GM19023 (cell line): ENCODE measurements at regions not wholly inside any gene's neighbourhood (a gene's known extent, or its start where the extent isn't known, plus 50 kb on each side); places are given as distances from the start of the nearest gene placed in this dataset.

Experiments
- ATAC-seq: cut with Tn5 transposase; IDR thresholded peaks from one replicate; pipeline ENCODE4 v1.9.1; 2021; ENCODE audit warnings: mild to moderate bottlenecking, moderate library complexity; ENCODE audit not compliant: unreplicated experiment

DNA sequence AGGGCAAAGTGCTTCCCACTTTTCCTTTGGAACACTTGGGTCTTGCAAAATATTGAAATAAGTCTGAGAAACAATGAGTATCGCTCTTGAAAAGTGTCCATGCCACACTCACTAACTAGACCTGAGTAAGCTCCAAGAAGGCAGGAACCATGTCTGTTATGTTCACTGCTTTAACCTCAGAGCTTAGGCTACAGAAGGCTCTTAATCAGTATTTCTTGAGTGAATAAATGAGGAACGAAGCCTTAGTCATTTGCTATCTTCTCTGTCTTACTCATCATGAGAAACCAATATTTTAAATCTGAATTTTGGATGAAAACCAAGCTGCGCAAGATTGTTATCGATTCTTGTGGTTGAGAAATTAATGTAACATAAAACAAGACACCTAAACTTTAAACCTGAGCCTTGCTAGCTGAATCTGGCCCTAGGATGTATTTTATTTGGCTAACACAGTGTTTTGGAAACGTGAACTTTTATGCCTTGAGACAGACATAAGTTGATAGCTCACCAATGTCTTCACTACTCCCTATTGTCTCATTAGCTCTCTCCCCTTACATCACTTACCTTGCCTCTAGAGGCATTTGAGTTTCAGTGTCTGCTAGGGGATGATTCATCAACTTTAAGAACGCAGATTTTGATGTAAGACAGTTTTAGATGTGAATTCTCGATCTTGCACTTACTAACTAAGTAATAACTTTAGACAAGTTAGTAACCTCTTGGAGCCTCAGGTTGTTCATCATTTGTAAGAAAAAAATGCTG lies 392.8 kb upstream of the MEIS1 start:
- no peak for ATAC-seq

DNA sequence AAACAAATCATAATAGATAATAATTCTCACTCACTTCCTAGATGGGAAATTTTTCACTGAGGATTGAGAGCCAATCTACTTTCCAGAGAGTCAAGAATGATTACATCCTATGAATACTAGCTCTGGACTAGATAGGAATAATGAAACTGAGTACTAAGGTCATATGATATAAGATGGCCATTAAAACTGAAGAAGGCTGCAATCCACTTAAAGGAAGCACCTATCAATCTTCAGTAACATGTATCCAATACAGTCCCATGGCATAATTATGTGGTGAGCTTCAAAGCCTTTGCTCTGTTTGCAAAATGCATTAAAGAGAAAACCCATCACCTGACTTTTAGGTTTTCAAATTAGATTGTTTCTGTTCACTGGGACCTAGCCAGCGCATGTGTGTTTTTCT lies 398.0 kb upstream of the MEIS1 start:
- ATAC-seq, result no peak

DNA sequence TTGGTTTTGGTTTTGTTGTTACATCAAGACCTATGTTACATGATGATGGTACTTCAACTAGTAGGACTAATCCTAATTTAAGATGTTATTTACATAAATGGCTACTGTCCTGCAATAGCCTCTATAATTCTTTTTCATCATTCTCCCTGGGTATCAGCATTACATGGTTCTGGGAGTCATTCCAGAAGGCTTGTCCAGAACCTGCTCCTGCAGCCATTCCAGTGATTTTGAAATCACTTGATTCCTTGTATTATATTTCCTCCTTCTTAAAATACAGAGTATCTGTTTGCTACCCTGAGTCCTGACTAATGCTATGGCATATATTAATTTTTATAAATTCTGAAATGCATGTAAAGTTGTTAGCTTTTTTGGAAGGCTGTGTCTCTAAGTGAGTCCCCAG lies 400.5 kb upstream of the MEIS1 start:
- no peak for ATAC-seq

DNA sequence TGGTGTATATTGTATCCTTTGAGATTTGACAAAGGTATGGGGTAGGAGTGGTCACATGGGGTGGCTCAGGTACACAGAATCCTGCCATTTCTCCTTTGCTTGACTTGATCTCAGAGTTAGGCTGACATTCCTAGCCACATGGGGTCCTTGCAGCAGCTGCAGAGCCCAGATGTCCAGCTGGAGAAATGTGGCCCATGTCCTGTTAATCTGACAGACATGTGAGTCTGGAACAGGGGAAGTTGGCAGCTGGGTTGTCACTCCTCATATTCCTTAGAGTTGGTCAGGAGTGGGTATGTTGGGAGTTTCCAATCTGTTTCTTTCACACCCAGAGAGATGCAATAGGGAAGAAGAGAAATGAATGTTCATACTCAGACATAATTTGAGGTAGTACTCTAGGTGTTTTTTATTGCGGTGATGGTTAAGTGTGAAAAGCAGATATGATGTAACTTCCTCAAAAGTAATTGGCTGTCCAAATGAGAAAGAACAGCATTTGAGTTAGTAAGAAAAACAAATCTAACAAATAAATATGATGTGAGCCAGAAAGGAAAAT lies 402.6 kb upstream of the MEIS1 start:
- ATAC-seq, result no peak

DNA sequence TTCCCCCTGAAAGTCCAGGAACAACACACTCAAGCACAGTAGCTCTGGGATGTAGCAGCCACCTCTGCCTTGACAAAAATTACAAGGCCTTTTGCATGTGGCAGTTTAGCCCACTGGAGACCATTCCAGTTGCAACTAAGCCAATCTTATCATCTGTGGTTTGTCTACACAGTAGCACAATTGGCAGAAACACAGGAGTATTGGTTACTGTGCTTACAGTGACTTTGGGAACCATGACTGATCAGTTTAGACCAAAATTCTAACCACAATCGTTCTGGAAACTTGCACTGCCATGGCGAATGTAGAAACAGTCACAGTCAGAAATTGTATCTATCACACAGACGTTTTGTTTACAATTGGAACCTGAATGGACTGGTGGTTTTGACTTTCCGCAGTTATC lies 403.7 kb upstream of the MEIS1 start:
- no peak for ATAC-seq

DNA sequence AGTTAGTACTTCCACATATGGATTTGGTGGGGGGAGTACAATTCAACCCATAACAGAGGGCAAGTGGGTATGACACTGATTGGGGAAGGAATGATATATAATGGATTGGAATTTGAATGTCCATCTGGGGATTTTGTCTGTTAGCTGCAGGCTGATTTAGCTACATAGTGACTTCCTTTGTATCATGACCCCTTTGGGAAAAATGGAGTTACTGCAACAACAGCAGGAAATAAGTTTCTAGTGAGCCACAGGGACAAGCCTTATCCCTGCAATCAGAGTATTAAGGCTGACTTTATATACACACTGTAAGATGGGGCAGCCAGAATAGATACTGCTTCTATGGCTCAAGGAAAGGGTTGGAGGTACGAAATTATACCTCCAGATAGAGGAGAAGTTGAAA lies 404.4 kb upstream of the MEIS1 start:
- no peak for ATAC-seq

DNA sequence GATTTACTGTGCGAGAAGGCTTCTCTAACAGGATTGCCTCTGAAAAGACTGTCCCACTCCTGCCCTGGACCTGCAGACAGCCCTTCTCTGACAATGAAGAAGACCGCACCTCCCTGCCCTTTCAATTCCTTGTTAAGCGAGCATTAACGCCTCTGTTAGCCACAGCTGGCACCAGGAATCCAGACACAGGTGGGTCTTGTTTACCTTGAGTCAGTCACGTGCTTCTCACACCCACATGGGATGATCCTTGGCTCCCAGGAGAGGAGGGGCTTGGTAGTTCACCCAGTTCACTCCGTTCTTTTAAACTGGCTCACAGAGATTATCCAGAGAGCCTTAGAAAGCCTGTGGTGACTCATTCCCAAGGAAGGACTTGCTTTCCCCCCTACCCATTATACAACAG lies 410.5 kb upstream of the MEIS1 start:
- ATAC-seq, result no peak

DNA sequence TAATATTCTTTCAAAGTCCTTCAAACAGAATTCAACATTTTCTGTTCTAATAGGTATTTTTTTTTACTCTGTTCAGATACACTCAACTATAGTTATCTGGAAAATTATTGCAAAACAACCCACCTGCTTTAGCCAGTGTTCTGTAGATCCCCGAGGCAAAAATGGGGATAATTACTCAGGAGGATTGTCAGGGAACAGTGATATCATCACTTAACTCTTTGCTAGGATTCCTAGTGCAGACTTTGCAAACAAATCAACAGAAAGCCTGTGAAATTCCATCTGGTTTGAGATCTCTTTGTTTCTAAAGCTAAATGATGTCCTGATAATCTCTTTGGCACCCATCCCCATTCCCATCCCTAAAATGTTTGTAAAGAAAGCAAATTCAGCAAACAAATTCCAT lies 413.6 kb upstream of the MEIS1 start:
- ATAC-seq, result no peak

DNA sequence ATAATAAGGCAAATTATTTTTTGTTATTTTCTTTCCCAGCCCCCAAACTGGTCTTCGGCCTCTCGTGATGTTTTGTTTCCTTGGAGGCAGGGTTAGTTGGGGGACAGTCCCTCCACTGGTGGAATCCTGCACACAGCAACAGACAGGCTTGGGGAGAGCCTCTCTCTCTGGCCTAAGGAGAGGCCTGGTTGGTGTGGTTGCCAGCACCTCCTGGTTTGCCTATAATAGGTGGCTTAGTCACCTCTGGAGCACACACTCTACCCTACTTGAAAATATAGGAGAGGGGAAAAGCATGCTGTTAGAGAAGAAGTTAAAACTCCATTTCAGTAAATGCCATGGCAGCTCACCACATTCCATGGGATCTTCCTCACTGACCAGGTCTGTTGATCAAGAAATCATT lies 417.2 kb upstream of the MEIS1 start:
- no peak for ATAC-seq

DNA sequence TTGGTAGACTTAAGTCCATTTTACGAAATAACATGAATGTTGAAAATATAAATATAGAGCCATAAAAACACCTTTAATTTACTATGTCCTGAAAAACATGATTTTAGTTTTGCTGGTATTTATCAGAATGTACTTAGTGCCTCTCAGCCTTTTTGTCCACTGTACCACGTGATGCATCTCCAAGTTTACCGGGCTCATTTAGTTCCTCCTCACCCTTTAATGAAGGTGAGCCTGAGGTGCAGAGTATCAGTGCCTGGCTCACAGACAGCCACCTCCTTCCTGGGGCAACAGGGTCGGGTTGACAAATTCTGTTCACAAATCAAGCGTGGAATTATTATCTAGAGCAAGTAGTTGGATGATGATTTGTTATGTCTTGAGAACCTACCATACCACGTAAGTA lies 420.5 kb upstream of the MEIS1 start:
- no peak for ATAC-seq

DNA sequence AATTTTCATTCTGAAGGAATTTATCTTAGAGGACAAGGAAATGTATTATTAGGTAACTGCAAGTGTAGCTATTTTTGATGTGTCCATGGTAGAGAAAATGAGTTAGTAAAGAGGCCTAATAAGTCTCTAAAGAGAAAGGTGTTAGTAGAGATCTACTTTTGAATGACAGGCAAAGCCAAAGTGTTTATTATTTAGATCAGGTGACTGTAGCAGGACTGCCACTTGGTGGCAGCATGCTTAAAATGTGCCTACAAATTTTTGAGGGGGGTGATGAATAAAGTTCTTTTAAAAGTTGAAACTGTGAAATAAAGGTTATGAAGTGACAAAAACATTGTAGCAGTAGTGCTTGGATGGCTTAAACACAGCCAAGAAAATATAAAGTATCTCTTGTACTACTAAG lies 421.5 kb upstream of the MEIS1 start:
- no peak for ATAC-seq

DNA sequence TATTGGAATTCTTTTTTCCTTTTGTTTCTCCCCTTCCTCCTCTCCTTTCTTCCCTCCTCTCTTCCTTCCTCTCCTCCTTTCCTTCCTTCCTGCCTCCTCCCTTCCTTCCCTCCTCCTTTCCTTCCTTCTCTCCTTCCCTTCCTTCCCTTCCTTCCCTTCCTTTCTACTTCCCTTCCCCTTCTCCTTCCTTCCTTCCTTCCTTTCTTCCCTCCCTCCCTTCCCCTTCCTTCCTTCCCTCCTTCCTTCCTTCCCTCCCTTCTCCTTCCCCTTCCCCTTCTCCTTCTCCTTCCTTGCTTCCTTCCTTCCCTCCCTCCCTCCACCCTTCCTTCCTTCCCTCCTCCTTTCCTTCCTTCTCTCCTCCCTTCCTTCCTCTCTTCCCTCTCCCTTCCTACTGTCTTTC lies 431.0 kb upstream of the MEIS1 start:
- ATAC-seq, result no peak

DNA sequence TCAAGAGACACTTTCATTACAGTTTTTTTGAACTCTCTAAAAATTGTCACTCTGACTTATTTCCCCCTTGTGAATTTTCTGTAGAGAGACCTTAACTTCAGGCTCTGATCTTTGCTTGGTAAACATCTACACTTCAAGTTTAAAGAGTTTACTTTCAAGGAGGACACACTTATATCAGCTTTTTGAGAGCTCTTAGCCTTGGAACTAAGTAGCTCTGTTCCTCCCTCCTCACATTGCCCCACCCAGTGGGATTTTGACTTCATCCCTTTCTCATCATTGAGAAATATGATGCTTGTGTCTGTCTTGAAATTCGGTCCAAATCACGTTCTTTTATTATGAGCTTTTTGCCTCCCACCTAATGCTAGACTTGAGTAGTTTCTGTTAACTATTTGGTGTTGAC lies 433.4 kb upstream of the MEIS1 start:
- ATAC-seq, result no peak

DNA sequence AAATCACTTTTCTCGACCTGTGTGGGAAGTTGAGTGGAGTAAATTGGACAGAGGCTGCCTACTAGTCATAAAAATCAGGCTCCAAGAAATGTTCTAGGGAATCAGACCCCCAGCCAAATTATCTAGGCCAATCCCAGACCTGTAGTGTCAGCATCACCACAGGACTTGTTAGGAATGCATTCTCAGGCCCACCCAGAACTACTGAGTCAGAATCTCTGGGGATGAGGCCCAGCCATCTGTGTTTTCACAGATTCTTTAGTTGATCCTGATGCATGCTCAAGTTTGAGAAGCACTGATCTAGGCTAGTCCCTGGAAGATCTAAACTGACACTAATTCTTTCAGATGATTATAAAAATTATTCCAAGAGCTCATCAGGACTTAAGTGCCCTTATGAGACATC lies 434.0 kb upstream of the MEIS1 start:
- no peak for ATAC-seq

DNA sequence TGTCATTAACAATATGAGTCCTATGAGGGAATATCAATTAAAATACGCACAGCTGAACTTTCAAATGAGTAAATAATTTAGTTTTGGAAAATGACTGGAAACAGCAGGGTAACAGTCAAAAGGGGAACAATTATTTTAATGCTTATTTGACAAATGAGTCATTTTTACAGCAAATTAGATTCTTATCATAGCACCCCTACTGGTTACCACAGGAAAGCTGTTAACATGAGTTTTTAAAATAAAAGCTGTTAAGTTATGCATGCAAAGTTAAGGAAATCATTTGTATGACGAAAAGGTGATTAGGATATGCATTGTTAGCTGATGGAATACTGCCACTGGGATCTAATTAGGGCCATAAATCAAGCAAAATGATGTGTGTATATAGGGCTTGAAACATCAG lies 435.1 kb upstream of the MEIS1 start:
- no peak for ATAC-seq

DNA sequence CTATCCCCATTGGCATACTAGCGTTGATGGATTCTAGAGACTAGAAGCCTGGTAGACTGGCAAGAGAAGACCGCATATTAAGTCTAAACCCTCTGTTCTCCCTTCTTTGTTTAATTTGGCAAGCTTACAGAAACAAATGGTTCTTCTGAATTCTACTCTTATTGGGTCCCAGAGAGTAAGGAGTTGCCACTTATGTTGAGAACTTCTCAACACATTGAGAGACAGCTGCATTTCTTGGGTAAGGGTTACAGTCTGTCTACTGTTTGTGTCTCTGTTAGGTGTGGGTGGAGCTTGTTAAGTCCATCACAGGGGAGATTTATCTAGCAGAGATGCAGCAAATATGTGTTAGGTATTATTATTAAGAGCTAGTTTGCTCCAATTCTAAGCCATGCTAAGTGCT lies 435.8 kb upstream of the MEIS1 start:
- ATAC-seq, result no peak

DNA sequence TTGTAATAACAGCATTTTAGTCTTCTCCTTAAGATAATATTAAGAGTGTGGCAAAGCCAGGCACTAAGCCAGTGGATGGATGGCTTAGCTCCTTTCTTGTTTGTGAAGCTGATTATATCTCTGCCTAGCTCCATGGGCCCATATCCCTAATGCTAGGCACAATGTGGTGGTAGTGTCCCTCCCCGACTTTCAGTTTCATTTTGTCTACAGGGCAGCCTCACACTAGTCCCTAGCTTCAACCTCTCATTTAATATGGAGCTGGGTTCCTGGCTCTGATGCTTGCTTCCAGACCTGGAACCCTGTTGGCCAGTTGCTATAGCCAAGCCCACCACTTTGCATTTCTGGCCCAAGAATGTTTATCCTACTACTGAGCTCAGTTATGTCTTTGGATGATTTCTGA lies 437.0 kb upstream of the MEIS1 start:
- ATAC-seq, result no peak

DNA sequence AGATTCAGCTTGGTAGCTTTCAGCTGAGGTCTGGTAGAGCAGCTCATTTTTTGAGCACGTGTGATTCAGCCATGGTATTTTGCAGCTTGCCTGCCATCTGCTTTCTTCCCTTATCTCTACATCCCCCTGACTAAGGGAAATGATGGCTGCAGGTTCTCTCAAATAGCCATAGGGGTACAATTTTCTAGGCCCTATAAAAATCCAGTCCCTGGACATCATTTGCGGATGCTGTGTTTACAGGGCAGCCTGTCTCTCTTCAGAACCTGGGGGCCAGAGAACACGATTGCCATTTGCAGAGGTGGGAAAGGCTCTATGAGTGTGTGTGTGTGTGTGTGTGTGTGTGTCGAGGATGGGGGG lies 442.7 kb upstream of the MEIS1 start:
- no peak for ATAC-seq

DNA sequence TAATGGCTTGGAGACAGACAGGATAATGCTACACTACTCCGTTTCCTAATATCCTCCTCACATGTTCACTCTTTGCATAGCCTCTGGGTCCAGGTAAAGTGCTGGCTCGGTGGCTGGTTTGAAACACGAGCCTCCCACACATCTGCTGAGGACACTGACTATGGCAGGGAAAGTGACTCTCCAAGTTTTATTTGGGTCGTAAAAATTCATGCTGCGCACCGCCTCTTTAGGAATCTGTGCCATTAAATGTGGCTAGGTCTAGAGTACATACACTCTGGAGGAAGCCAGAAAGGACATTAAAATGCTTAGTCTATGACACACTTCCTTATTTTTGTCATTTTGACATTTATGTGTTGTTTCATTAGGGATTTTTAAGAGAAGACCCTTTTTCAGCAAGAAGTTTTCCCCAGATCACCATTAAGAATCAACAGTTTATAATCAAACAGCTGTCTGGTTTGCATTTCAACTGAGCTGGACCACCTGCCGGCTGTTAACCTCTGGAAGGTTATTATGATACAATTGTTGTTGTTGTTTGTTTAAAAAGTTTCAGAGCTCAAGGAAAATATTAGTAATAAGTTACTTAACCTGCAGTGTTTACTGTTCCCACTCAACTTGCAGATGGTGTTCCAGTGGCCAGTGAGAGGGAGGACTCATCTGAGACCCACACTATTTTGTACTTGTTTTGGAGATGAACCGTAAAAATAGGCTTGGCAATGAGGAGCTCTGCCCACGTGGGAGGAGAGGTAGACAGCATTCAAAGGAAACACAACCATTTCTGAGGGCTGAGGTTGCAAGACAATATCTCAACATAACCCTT lies 443.3 kb upstream of the MEIS1 start:
- no peak for ATAC-seq

DNA sequence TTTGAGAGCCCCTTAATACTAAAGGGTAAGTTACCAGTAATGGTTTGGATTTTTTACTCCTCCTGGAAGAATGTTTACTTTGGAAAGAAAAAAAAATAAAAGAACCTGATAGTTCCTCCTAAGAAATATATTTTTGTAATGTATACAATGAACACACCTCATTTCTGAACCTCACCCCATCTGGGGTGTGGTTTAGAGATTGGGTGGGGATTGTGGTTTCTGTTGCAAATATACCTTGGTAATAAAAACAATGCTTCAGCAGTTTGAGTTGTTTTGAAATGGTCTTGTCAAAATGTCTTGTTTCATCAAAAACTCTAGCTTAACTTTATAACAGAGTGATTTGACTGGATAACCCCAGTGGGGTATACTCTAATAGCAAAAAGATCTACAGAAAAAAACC lies 448.9 kb upstream of the MEIS1 start:
- no peak for ATAC-seq

DNA sequence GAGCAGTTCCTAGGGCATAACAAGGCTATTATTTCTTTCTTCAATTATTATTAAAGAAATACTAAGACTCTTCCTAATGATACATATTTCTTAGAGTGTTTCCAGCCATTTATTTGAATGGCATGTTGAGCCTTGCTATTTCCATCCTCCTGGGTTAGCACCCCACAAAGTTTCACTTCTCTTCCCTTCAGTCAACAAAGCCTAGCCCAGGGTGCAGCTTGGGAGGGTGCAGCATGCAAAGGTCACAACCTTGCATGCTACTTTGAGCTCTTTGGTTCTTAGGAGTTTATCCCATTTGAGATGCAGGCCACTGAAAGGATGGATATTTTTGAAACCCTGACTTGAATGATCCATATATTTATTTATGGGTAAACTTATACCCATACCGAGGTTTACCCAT lies 454.4 kb upstream of the MEIS1 start:
- ATAC-seq, result no peak

DNA sequence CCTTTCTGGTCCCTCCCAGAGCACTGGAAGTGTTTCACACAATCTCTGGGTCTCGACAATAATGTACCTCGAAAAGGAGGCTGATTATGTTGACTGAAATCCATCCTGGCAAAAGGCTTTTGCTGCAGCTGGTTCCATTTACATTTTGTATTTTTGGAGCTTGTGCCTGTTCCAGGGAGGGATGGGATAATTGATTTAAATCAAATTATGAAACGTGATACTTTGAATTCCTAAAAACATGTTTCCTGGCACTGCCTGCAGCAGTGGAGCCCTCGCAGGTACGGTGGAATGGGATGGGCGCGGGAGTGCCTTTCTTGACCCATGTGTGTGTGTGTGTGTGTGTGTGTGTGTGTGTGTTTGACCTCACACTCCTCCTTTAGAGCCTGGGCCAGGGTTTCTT lies 455.5 kb upstream of the MEIS1 start:
- ATAC-seq, result no peak
